IPS DF 6.9 (cell line): ENCODE measurements at regions not wholly inside any gene's neighbourhood (a gene's known extent, or its start where the extent isn't known, plus 50 kb on each side); places are given as distances from the start of the nearest gene placed in this dataset.

ENCODE experiments used
- DNase-seq: peaks from one replicate; pipeline ENCODE4 v3.0.0-alpha.2; 2013; ENCODE audit warnings: low read depth, low spot score
- H3K27ac ChIP-seq: one replicate; pipeline ENCODE4 v1.5.1; 2013; ENCODE audit warnings: low read length, control low read depth
- H3K27me3 ChIP-seq: 2 replicates; pipeline ENCODE4 v1.6.1; 2013; ENCODE audit warnings: mild to moderate bottlenecking, low read length; ENCODE audit not compliant: control insufficient read depth, insufficient read depth
- H3K36me3 ChIP-seq: 2 replicates; pipeline ENCODE4 v1.6.1; 2013; ENCODE audit warnings: low read length; ENCODE audit not compliant: control insufficient read depth, insufficient read depth
- H3K4me1 ChIP-seq: 2 replicates; pipeline ENCODE4 v1.6.1; 2013; ENCODE audit warnings: low read length; ENCODE audit not compliant: control insufficient read depth, insufficient read depth
- H3K4me3 ChIP-seq: 2 replicates; pipeline ENCODE4 v1.5.1; 2013; ENCODE audit warnings: mild to moderate bottlenecking, low read length
- H3K9me3 ChIP-seq: 2 replicates; pipeline ENCODE4 v1.6.1; 2013; ENCODE audit warnings: low read length, inconsistent platforms; ENCODE audit not compliant: control insufficient read depth, insufficient read depth
- WGBS: extraction: QIAGEN DNeasy Blood & Tissue Kit; methylation state at CpG from one replicate; pipeline ENCODE4 v1.1.7; 2013; ENCODE audit warnings: mixed read lengths, missing lambda C conversion rate; ENCODE audit not compliant: insufficient read length, insufficient coverage; 5-methylcytosine and 5-hydroxymethylcytosine counted together

DNA sequence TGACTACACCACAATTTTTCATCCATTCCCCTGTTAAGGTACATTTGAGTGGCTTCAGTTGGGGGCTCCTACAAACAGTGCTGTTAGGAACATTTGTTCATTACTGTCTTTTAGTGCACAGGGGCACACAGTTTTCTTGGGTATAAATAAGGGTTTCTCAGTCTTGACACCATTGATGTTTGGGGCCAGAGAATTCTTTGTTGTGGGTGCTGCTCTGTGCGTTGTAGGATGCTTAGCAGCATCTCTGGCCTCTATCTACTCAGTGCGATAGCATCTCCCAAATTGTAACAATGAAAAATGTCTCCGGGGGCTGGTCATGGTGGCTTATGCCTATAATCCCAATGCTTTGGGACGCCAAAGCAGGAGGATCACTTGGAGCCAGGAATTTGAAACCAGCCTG, 153.0 kb upstream of the MYL2 start:
- no peak for DNase-seq
- H3K27me3 ChIP-seq = no peaks in the 10 kb centered on the region
- no peak overlapping the region for H3K4me3 ChIP-seq
- H3K4me1 ChIP-seq = peaks cover 2% of the 10 kb centered on the region
- H3K9me3 ChIP-seq = no peaks in the 10 kb centered on the region
- H3K27ac ChIP-seq = no peak overlapping the region
- no peaks in the 10 kb centered on the region for H3K36me3 ChIP-seq
- WGBS = no CpG with 5 or more reads among the region's 4 CpGs

DNA sequence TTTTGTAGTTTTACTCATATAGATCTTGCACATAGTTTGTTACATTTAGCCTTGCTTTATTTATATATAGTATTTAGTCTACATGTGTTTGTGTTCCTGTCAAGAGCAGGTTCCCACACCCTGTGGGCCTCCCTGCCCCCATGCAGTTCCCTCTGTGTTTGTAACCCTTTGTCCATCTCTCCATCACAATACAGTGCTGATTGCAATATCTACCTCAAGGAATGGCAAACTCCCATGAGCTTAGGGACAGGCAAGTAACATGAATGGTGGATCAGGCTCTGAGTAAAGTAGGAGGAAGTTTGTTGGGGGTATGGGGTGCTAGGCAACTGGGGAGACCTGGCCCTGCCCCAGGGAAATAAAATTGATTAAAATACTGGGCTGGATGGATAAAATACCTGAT, 151.9 kb upstream of the MYL2 start:
- Histone ChIP-seq H3K27me3 (no peaks in the 10 kb centered on the region), H3K9me3 (no peaks in the 10 kb centered on the region), H3K27ac (no peak overlapping the region), H3K4me3 (no peak overlapping the region), H3K4me1 (peaks cover 2% of the 10 kb centered on the region), H3K36me3 (no peaks in the 10 kb centered on the region)
- DNase-seq = no peak

DNA sequence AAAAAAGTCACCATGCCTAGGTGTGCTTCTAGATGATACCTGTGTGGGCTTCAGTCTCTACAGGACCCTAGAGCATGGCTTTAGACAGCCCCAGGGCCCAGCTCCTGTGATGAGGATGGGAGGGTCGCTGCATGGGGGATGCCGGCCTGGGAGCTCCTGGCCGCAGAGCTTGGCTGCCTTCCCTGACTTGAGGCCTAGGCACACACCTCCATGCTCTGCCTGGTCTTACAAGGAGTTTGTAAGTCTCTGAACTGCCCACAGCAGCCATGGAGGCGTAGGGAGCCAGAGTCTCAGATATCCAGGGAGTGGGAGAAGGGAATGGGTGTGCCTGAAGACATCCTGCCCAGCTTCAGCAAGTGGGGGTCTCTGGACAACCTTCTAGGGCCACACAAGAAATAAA, 149.5 kb upstream of the MYL2 start:
- Histone ChIP-seq H3K4me3 (no peak overlapping the region), H3K27ac (no peak overlapping the region), H3K36me3 (no peaks in the 10 kb centered on the region), H3K27me3 (no peaks in the 10 kb centered on the region), H3K9me3 (no peaks in the 10 kb centered on the region), H3K4me1 (peaks cover 2% of the 10 kb centered on the region)
- DNase-seq = no peak
- WGBS = no CpG with 5 or more reads among the region's 4 CpGs

DNA sequence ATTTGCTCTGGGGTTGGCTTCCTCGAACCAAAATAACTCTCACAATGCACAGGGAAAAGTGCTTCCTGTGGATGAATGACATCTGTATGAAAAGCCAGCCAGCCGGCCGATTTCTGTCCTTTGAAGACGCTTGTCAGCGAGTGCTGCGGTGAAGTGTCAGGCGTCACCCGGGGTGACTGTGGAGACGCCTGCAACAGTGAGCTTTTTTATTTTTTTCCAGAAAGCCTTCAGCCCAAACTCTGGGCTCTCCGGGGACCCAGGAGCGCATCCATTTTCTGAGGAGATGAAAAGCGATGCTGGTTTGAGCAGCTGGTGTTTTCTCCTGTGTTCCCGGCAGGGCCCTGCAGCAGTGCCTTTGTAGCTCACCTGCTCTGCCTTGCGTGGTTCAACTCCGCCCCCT, 147.9 kb upstream of the MYL2 start:
- Histone ChIP-seq H3K27me3 (no peaks in the 10 kb centered on the region), H3K36me3 (no peaks in the 10 kb centered on the region), H3K9me3 (no peaks in the 10 kb centered on the region), H3K4me1 (no peaks in the 10 kb centered on the region), H3K27ac (no peak overlapping the region), H3K4me3 (no peak overlapping the region)
- DNase-seq = no peak
- WGBS = no CpG with 5 or more reads among the region's 15 CpGs

DNA sequence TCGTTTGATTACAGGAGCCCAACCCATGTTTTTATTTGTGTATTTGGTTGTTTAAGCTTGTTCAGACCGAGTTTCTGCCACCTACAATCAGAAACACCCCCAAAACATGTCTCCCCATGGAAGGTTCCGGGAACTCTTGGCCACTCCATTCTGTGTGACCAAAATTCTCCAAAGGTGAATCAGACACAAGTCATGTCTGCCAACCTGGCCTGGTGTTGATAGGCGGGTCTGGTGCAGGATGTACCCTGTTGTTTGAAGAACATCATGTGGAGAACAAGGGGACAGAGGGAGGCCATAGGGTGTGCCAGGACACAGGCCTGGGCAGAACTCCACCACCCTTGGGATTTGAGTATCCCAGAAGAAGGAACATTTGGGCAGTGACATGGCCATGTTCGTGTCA, 147.1 kb upstream of the MYL2 start:
- H3K4me3 ChIP-seq = no peak overlapping the region
- H3K27ac ChIP-seq = no peak overlapping the region
- no peaks in the 10 kb centered on the region for H3K27me3 ChIP-seq
- no peaks in the 10 kb centered on the region for H3K36me3 ChIP-seq
- WGBS = no CpG with 5 or more reads among the region's 5 CpGs
- H3K4me1 ChIP-seq = peaks cover 2% of the 10 kb centered on the region; the same call in 1 of the 2 replicates
- DNase-seq = no peak
- no peaks in the 10 kb centered on the region for H3K9me3 ChIP-seq

DNA sequence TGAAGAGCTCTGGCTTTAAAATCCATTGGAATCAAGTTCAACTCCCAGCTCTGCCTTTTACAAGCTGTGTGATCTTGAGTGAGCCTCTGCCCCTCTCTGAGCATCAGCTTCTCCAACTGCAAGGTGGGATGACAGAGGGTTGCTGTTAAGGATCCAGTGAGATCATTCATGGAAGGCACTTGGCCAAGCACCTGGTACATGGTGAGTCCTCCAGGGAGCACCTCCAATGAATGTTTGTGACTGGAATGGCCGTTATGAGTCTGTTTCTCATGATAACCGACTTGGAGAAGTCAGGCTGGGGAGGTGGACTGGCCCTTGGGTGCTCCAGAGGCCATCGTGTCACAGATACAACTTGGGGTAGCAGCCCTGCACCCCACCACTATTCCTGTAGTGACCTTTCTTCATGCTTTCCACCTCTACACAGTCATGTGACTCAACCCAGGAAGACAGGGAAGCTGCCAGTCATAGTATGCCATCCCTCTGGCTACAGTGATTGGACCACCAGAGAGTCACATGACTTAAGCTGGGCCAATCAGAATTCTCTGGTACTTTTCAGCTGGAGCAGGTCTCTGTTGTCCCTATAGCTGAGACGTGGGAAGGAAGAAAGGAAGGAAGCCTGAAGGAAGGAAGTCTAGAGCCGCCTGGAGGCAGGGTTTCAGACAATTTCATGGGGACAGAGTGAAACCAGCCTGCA, 146.5 kb upstream of the MYL2 start:
- H3K27ac ChIP-seq = no peak overlapping the region
- H3K36me3 ChIP-seq = no peaks in the 10 kb centered on the region
- no peak overlapping the region for H3K4me3 ChIP-seq
- DNase-seq = peak; percentile 31
- no CpG with 5 or more reads among the region's 5 CpGs for WGBS
- H3K27me3 ChIP-seq = no peaks in the 10 kb centered on the region
- H3K9me3 ChIP-seq = no peaks in the 10 kb centered on the region
- peaks cover 2% of the 10 kb centered on the region; the same call in 1 of the 2 replicates for H3K4me1 ChIP-seq

DNA sequence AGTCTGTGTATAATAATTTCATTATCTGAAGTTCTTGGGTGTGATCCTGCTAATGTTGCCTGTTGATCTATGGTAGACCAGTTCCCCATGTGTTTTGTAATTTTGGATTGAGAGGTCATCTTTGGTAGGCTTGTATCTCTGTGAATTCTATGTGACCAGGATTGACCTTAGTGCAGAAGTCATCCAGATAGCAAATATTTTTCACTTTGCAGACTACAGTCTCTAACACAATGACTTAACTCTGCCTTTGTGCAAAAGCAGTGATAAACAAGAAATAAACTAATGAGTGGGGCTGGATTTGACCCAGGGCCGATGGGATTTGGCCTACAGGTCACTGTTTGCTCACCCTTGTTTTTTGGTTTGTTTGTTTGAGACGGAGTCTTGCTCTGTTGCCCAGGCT, 144.6 kb upstream of the MYL2 start:
- Histone ChIP-seq H3K4me3 (no peak overlapping the region), H3K9me3 (no peaks in the 10 kb centered on the region), H3K27me3 (no peaks in the 10 kb centered on the region), H3K36me3 (no peaks in the 10 kb centered on the region), H3K4me1 (peaks cover 7% of the 10 kb centered on the region), H3K27ac (no peak overlapping the region)
- WGBS = no CpG with 5 or more reads among the region's 2 CpGs
- DNase-seq = no peak

DNA sequence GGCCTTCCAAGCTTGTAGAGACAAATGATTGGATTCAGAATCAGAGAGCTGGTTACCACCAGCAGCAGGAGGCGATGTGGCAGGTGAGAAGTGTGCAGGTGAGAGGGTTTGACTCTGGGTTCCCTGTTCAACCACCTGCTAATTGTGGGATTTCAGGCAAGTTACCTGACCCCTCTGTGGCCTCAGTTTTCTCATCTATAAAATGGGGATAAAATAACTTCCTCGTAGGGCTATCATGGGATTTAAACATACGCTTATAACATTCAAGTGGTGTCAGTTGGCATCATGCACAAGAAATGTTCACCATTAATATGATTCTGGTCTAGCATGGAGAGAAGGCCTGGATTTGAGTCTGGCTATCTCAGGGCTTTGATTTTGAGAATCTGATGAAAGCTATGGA, 143.8 kb upstream of the MYL2 start:
- no peak for DNase-seq
- no peaks in the 10 kb centered on the region for H3K36me3 ChIP-seq
- no peaks in the 10 kb centered on the region for H3K27me3 ChIP-seq
- H3K4me3 ChIP-seq = no peak overlapping the region
- no peaks in the 10 kb centered on the region for H3K9me3 ChIP-seq
- peaks cover 7% of the 10 kb centered on the region for H3K4me1 ChIP-seq
- no peak overlapping the region for H3K27ac ChIP-seq
- no CpG with 5 or more reads among the region's 3 CpGs for WGBS

DNA sequence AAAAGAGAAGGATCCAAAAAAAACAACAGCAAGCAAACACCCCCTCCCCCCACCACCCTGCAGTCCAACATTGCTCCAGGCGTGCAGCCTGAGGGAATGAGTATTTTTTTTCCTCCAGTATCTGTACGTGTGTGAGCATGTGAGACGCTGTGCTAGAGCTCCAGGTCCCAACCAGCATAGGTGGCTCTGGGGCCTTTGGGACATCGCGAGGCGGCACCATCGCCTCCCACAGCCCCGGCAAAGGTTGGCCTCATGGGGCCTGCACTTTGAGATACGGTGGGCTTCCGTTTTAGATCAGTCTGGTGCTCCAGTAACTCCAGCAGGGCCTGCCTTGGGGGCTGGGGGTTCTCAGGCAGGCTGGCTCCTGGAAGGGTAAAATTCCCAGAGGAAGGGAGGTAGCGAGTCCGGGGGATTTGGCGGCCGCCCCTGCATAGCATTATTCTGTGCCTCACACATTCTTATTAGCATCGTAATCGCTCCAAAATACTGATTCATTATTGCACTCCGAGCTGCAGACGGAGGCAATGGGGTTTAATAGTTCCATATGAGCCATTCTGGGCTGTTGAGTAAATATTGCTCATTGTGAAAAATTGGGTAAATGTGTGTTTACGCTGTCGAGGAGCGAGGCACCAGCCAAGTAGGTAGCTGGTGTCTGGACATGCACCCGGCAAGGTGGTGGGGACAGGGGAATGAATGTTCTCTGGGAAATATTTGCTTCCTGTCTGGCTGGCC, 143.1 kb upstream of the MYL2 start:
- no peaks in the 10 kb centered on the region for H3K27me3 ChIP-seq
- no peak for DNase-seq
- WGBS = no CpG with 5 or more reads among the region's 22 CpGs
- no peaks in the 10 kb centered on the region for H3K36me3 ChIP-seq
- peaks cover 7% of the 10 kb centered on the region for H3K4me1 ChIP-seq
- no peak overlapping the region for H3K27ac ChIP-seq
- no peak overlapping the region for H3K4me3 ChIP-seq
- H3K9me3 ChIP-seq = no peaks in the 10 kb centered on the region

DNA sequence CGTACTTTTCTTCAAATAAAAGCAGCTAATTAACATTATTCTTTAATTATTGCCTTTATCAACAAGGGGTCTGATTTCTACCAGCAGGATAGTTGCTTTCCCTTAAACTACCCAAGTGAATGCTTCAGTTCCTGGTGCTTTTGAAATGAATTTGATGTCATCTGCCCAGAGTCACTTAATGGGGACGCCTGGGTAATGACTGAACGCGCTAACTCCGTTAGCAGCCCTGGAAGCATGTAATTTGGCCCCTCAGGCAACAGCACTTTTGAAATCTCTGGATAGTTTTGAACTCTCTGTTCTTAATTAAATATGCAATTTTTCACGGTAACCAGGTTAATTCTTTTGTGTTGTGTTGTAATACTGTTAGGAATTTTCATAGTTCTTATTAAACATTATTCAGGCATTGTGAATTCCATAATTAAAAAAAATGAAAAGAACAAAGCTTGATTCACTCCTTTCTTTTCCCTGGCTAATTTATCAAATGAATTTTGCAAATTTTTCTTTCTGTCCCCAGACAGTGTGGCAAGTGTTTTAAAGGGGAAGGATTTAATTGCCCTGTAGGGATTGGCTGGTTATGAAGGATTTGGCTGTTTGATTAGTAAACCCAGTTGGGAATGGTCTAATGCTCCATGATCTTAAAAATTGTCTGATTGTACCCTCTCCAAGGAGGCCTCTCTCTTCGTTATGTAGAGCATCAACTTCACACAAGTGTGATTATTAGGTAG, 137.5 kb upstream of the MYL2 start:
- no peak for DNase-seq
- Histone ChIP-seq H3K4me3 (no peak overlapping the region), H3K27me3 (no peaks in the 10 kb centered on the region), H3K27ac (no peak overlapping the region), H3K9me3 (no peaks in the 10 kb centered on the region), H3K4me1 (peaks cover 6% of the 10 kb centered on the region), H3K36me3 (no peaks in the 10 kb centered on the region)
- WGBS = no CpG with 5 or more reads among the region's 7 CpGs
